Skeletal muscle cell (primary cell): ENCODE measurements at regions not wholly inside any gene's neighbourhood (a gene's known extent, or its start where the extent isn't known, plus 50 kb on each side); places are given as distances from the start of the nearest gene placed in this dataset.

Source experiments
- DNase-seq: peaks from one replicate; pipeline ENCODE4 v3.0.0-alpha.2; 2010; ENCODE audit warnings: low read depth
- H3K4me3 ChIP-seq: 2 replicates; pipeline ENCODE4 v1.5.1; 2011; ENCODE audit warnings: low read depth, mild to moderate bottlenecking, control low read depth, low read length, moderate library complexity

DNA sequence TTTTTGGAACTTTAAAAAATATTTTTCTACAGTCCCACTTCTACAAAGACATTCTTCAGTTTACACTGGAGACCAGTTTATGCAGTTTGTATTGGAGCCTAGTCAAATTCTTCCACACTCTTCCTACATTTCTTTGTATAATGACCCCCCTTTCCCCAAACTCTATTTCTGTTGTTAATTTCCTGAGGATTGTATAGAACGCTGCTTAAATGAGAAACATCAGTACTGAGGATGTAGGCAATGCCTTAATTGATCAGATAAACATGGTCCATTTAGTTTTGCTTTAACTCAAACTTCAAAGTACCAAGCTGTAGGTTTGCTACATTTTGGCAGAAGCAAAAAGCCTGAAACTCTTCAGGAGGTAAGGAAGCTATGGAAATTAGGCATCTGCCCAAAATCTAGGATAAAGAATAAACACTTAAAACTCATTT, 155.5 kb downstream of the SLC7A11 start:
- H3K4me3 ChIP-seq: no peak overlapping the region
- no peak for DNase-seq

DNA sequence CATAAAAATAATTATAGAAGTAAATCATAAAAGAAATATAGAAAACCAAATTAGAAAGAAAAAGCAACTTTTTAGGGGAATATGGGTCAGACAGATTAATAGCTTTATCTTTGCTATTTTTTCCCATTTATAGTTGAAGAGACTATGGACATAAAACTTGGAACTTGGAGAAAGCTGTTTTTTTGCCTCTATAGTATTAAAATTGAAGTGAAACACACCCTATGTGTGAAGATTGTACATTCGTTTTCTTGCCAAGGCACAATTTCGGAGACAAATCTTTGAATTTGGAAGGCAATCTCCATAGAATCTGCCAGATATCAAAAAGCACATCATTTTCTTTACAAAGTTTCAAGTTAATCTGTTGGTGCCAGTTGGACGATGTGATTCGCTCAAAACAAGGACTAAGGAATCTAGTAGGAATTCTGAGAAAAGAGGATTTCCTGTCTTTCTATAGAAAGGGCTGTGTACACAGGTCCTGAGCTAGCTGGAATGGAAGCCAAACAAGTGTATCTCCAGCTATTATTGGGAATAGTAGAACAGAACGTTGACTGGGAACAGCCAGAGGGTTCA, 156.3 kb downstream of the SLC7A11 start:
- no peak for DNase-seq
- H3K4me3 ChIP-seq: no peak overlapping the region

GRCh38 chr4:138078751-138079520, 163.2 kb downstream of the SLC7A11 start:
- no peak overlapping the region for H3K4me3 ChIP-seq
- DNase-seq: no peak

DNA sequence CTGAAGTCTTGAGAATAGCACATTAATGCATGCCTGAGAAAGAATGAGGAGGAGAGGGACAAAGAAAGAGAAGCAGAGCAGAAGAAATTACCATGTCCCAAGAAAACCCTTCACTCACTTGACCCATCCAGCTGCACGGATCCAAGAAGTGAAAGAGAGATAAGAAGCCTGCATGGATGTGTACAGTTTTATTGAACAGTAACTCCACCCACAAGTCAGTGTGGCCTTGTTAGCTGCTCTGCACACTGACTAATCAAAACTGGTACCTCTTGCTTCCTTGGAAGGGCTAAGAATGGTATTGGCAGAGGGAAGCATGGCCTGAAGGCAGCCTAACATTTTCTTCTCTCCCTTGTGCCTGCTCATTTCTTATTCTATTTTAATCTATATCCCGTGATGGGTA, 163.9 kb downstream of the SLC7A11 start:
- no peak overlapping the region for H3K4me3 ChIP-seq
- DNase-seq: no peak

- DNase-seq: no peak
- no peak overlapping the region for H3K4me3 ChIP-seq
Measured at GRCh38 chr4:138076561-138076960, 165.6 kb downstream of the SLC7A11 start.

DNA sequence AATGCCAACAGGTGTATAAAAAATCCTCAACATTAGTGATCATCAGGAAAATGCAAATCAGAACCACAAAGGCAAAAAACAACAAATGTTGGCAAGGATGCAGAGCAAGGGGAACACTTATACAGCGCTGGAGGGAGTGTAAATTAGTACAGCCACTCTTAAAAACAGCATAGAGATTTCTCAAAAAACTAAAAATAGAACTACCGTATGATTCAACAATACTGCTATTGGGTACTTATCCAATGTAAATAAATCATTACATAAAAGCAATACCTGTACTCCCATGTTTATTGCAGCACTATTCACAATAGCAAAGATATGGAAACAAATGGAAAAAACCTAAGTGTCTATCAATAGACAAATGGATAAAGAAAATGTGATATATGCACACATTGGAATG, 171.3 kb downstream of the SLC7A11 start:
- no peak overlapping the region for H3K4me3 ChIP-seq
- no peak for DNase-seq

DNA sequence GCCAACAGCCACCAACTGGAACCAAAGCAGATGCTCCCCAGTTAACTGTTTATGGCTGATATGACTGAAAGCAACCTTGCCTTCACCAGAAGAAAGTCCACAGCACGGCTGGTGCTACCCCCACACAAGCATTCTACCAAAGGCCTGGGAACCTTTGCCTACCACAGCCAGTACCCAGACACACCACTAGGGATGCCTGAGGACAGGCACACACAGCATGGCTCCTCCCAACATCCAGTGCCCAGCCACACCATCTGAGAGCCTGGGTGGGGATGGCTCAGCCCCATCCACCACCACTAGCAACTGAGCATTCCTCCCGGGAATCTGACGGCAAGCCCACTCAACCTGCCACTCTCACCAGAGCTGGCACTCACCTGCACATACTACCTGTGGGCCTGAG, 178.6 kb downstream of the SLC7A11 start:
- no peak for DNase-seq

GRCh38 chr4:138062929-138063328, 179.2 kb downstream of the SLC7A11 start:
- no peak for DNase-seq
- H3K4me3 ChIP-seq: no peak overlapping the region

More for the DNA sequence above, 178.6 kb downstream of the SLC7A11 start:
- H3K4me3 ChIP-seq: no peak overlapping the region

- DNase-seq: no peak
Measured at GRCh38 chr4:138056541-138056940, 185.6 kb downstream of the SLC7A11 start.

GRCh38 chr4:138055890-138056289, 186.3 kb downstream of the SLC7A11 start:
- DNase-seq: no peak
- no peak overlapping the region for H3K4me3 ChIP-seq

More at GRCh38 chr4:138056541-138056940, 185.6 kb downstream of the SLC7A11 start:
- H3K4me3 ChIP-seq: no peak overlapping the region

DNA sequence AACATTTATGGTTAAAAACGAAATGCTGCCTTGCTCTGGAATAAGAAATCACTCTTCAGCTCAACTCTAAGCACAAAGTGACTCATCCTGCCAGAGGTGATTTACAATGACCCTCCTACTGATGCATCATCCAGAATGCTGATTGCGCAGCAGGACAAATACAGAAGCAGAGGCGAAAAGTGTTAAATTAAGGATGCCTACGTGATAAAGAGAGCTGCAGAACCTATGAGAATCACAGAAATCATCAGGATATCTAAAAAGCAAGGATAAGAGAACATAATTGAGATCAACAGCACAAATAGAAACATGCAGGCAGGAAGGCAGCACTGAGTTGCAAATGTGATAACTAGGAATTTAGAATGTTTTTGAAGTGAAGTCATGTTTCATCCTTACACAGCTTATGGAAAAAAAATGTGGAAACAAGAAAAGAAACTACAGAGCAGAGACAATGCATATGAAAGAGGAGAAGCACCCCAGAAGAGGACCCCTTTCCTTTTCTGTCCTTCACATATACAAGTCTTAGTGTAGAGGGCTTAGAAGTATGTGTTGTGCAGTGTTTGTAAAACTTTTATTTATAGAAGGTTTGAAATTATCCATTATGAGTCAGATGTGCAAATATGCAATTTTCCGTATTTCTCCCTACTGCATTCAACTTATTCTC, 188.4 kb downstream of the SLC7A11 start:
- H3K4me3 ChIP-seq: peak overlapping the region; percentile 7
- peak; percentile 89 for DNase-seq

DNA sequence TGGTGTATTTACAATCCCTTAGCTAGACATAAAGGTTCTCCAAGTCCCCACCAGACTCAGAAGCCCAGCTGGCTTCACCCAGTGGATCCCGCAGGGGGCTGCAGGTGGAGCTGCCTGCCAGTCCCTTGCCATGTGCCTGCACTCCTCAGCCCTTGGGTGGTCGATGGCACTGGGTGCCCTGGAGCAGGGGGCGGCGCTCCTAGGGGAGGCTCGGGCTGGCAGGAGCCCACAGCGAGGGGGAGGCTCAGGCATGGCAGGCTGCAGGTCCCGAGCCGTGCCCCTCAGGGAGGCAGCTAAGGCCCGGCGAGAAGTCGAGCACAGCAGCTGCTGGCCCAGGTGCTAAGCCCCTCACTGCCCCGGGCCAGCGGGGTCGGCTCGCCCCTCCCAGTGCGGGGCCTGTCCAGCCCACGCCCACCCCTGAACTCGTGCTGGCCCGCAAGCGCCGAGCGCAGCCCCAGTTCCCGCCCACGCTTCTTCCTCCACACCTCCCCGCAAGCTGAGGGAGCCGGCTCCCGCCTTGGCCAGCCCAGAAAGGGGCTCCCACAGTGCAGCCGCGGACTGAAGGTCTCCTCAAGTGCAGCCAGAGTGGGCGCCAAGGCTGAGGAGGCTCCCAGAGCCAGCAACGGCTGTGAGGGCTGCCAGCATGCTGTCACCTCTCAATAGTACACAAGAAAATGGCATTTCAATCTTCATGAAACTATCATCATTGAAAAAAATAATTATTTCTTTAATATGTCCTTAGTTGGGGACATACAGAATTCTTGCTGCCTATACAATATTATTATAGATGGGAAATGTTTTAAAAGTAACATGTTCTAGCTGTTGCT, 189.1 kb downstream of the SLC7A11 start:
- no peak overlapping the region for H3K4me3 ChIP-seq
- DNase-seq: no peak

DNA sequence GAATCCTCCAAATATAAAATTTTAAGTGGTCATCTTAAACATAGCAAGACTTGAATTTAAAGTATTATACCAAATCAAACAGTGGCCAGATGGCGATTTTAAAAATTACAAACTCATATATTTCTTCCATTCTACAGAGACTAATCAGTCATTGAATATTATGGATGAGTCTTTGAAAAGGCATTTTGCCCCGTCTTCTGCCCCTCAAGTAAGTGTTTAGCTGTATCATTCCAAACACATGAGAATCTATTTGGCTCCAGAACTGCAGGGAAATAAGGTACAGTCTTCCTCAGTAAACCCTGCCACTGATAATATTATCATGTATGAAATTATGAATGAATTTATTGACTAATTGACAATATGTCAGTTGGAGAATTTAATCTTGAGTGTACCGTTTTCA, 191.0 kb downstream of the SLC7A11 start:
- H3K4me3 ChIP-seq: no peak overlapping the region
- DNase-seq: no peak

DNA sequence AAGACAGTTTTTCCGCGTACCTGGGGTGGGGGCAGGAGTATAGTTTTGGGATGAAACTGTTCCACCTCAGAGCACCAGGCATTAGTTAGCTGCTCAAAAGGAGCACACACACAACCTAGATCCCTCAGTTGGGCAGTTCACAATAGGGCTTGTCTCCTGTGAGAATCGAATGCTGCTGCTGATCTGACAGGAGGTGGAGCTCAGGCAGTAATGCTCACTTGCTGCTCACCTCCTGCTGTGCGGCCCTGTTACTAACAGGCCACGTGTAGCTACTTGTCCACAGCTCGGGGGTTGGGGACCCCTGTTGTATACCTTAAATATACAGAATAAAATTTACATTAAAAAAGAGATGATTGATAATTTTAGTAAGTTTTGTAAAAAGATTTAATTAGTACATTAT, 191.5 kb downstream of the SLC7A11 start:
- H3K4me3 ChIP-seq: no peak overlapping the region
- DNase-seq: no peak

DNA sequence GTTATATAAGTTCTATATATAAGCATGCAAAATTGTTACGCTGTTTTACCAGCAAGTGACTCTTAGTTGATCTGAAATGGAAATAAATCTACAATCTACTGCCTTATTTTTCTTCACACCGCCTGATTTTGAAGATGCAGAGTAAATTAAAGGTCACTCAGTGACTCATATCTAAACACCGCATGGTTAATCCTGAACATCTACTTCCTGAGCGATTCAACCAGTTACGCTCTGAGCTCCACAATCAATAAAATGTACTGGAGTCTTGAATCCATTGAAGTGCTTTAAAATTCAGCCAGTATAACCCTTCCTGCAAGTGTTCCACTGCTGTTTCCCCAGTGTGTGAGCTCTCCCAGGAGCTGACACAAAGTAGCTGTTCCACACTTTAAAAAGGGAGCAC, 192.8 kb downstream of the SLC7A11 start:
- DNase-seq: no peak
- no peak overlapping the region for H3K4me3 ChIP-seq

DNA sequence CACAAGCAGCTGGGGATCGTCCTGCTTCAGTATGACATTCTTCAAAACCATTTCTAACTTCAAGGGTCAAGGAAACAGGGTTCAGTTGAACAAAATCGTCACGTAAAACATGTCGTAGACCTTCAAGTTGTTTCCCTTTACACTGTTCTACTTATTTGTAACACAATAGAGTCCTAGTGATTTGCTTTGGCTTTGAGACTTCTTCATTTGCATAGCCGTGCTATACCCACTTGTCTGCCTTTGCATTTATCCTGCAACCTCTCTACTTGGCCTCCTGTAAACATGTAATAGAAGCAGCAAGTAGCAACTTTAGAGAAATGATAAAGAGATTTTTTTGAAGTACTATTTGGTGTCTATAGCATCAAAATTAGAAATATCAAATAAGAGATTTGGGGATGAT, 194.9 kb downstream of the SLC7A11 start:
- DNase-seq: no peak

GRCh38 chr4:138045036-138045435, 197.1 kb downstream of the SLC7A11 start:
- H3K4me3 ChIP-seq: no peak overlapping the region
- no peak for DNase-seq

More for the DNA sequence above, 194.9 kb downstream of the SLC7A11 start:
- H3K4me3 ChIP-seq: no peak overlapping the region

- no peak overlapping the region for H3K4me3 ChIP-seq
- DNase-seq: peak; percentile 76
Measured at GRCh38 chr4:138039010-138039409, 203.1 kb downstream of the SLC7A11 start.

DNA sequence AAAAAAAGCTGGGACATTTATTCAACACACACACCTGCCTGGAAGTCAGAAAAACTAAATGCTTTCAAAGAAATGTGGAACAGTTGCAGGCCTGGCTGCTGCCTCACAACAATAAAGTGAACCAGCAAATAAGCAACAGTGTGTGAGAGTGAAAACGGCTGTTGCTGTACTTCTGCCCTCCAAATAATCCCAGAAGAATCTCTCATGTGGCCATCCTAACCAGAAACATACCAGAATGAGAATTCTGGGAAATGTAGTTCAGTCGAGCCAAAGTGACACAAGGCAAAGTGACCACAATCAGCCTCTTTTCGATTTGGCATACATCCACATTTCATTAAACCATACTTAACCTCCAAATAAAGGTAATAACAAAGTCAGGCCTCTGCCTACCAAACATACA, 204.5 kb downstream of the SLC7A11 start:
- no peak overlapping the region for H3K4me3 ChIP-seq
- peak; percentile 49 for DNase-seq

- no peak for DNase-seq
- H3K4me3 ChIP-seq: no peak overlapping the region
Measured at GRCh38 chr4:138035781-138036258, 206.3 kb downstream of the SLC7A11 start.
